ENCODE measurements at regions not wholly inside any gene's neighbourhood (a gene's known extent, or its start where the extent isn't known, plus 50 kb on each side); places are given as distances from the start of the nearest gene placed in this dataset.

- TF ChIP-seq CTCF (IDR thresholded peaks at IDR 0.05; ENCODE audit: low read depth, low read length) (no peak), POLR2A (IDR thresholded peaks at IDR 0.05; ENCODE audit: extremely low read depth, insufficient read length) (no peak), MAX (IDR thresholded peaks at IDR 0.05; ENCODE audit: low read depth, low read length) (no peak), MYC (IDR thresholded peaks at IDR 0.05; ENCODE audit: low read depth, low read length) (no peak)
These were observed 233.5 kb upstream of the MTPN start for GRCh38 chr7:136210664-136211063.

All from NB4 (cell line).